Coronary artery (tissue), 2 donors: ENCODE measurements at regions not wholly inside any gene's neighbourhood (a gene's known extent, or its start where the extent isn't known, plus 50 kb on each side); places are given as distances from the start of the nearest gene placed in this dataset.

Experiments
- DNase-seq: peaks from one replicate; pipeline ENCODE4 v3.0.0-alpha.2; 2017; ENCODE audit warnings: low spot score
- H3K27ac ChIP-seq, 2 donors: fragments of 200-600 bp; sonication (generic); one replicate each; pipeline ENCODE4 v1.5.1; 2016 to 2019
- H3K4me3 ChIP-seq: fragments of 200-600 bp; sonication (generic); 2 replicates; pipeline ENCODE4 v1.5.1; 2016; ENCODE audit warnings: mild to moderate bottlenecking, moderate library complexity
- CTCF ChIP-seq: fragments of 200-600 bp; sonication (generic); IDR thresholded peaks from one replicate; pipeline ENCODE4 v1.5.1; 2019; ENCODE audit warnings: antibody characterized with exemption

GRCh38 chr16:65548470-65548869 is 426.6 kb upstream of the CDH11 start:
- TF ChIP-seq CTCF: no peak
- Histone ChIP-seq H3K4me3 (no peak overlapping the region), H3K27ac (peak overlapping the region in 1 of 2 donors; percentile 58)
- DNase-seq: no peak

GRCh38 chr16:65547772-65548446 is 426.0 kb upstream of the CDH11 start:
- no peak for TF ChIP-seq CTCF
- no peak for DNase-seq
- no peak overlapping the region for H3K4me3 ChIP-seq
- peak overlapping the region in 1 of 2 donors; percentile 58 for H3K27ac ChIP-seq

GRCh38 chr16:65546353-65546791 is 424.5 kb upstream of the CDH11 start:
- H3K27ac ChIP-seq: peak overlapping the region in 1 of 2 donors; percentile 20
- TF ChIP-seq CTCF: no peak
- no peak for DNase-seq
- peak overlapping the region; percentile 35 for H3K4me3 ChIP-seq

- TF ChIP-seq CTCF: no peak
- Histone ChIP-seq H3K4me3 (no peak overlapping the region), H3K27ac (no peak overlapping the region)
- no peak for DNase-seq
These were observed 423.6 kb upstream of the CDH11 start for GRCh38 chr16:65545413-65545956.

- no peak for TF ChIP-seq CTCF
- Histone ChIP-seq H3K27ac (no peak overlapping the region), H3K4me3 (no peak overlapping the region)
- no peak for DNase-seq
These were observed 422.2 kb upstream of the CDH11 start for GRCh38 chr16:65543781-65544740.

GRCh38 chr16:65541646-65542045 is 419.8 kb upstream of the CDH11 start:
- TF ChIP-seq CTCF: no peak
- H3K4me3 ChIP-seq: no peak overlapping the region
- no peak overlapping the region for H3K27ac ChIP-seq
- no peak for DNase-seq
